Heart right ventricle (tissue), 16 donors: ENCODE measurements at regions not wholly inside any gene's neighbourhood (a gene's known extent, or its start where the extent isn't known, plus 50 kb on each side); places are given as distances from the start of the nearest gene placed in this dataset.

Experiments used
- ATAC-seq, 8 donors: fragments of 200-7000 bp; cut with Tn5 transposase; one replicate each; pipeline ENCODE4 v1.9.1; 2020; ENCODE audit warnings: mild to moderate bottlenecking in 8 of 8, moderate library complexity in 8 of 8, moderate number of reproducible peaks in 1 of 8
- DNase-seq, 2 donors: peaks; one replicate each; pipeline ENCODE4 v3.0.0-alpha.2; 2020
- H3K27ac ChIP-seq, 10 donors: fragments of 200-600 bp; sonication (generic) in 2 of 10; one replicate each; pipeline versions ENCODE4 v1.5.0 to v1.8.0; 2020 to 2022; ENCODE audit warnings: mild to moderate bottlenecking in 3 of 10
- H3K27me3 ChIP-seq, 7 donors: fragments of 200-600 bp; one replicate each; pipeline ENCODE4 v1.8.0; 2021 to 2022; ENCODE audit warnings: mild to moderate bottlenecking in 2 of 7
- H3K36me3 ChIP-seq, 9 donors: fragments of 200-600 bp; sonication (generic) in 1 of 9; one replicate each; pipeline versions ENCODE4 v1.5.0 to v1.8.0; 2020 to 2022; ENCODE audit warnings: mild to moderate bottlenecking in 2 of 9
- H3K4me1 ChIP-seq, 9 donors: fragments of 200-600 bp; sonication (generic) in 1 of 9; one replicate each; pipeline versions ENCODE4 v1.5.0 to v1.8.0; 2020 to 2022; ENCODE audit warnings: mild to moderate bottlenecking in 4 of 9
- H3K4me3 ChIP-seq, 10 donors: fragments of 200-600 bp; sonication (generic) in 2 of 10; one replicate each; pipeline versions ENCODE4 v1.5.0 to v1.8.0; 2020 to 2022; ENCODE audit warnings: mild to moderate bottlenecking in 7 of 10, moderate library complexity in 2 of 10
- H3K9me3 ChIP-seq, 11 donors: fragments of 200-600 bp in 10 of 11; sonication (generic) in 2 of 11; one replicate each; pipeline versions ENCODE4 v1.5.0 to v1.8.0; 2013 to 2022; ENCODE audit warnings: mild to moderate bottlenecking in 2 of 11, control low read depth in 1 of 11, moderate library complexity in 1 of 11
- CTCF ChIP-seq, 9 donors: fragments of 200-600 bp; sonication (generic) in 2 of 9; IDR thresholded peaks; one replicate each; pipeline versions ENCODE4 v1.5.0 to v1.8.0; 2021 to 2022; ENCODE audit warnings: antibody characterized with exemption in 9 of 9, mild to moderate bottlenecking in 5 of 9, moderate library complexity in 1 of 9
- WGBS, 2 donors: extraction: QIAGEN DNeasy Blood & Tissue Kit; methylation state at CpG; one replicate each; pipeline ENCODE4 v1.1.7; 2013; ENCODE audit warnings: inconsistent platforms in 1 of 2; 5-methylcytosine and 5-hydroxymethylcytosine counted together
- intact Hi-C, 10 donors: fragments of 100-400 bp; cut with DNase I; formaldehyde crosslinking; loops; one replicate each; pipeline versions ENCODE4 v1.11.1 to v1.14.2; 2022
- donor health status: Arrhythmogenic right ventricular cardiomyopathy.
- donor health status: ischemic (EF 13 %, LVEDD 7.1; RV severe dilation, severe dysfunction).
- donor health status: healthy with polysubstance abuse.
- donor health status: DM: no; HTN: yes; CAD: no.
- donor health status: DM: no; HTN: no; CAD: no.
- donor health status: ischemic (EF 25% LVEDD 6.9; RV normal size, moderate dysfunction).
- donor health status: ischemic (EF 25% LVEDD 5.7; RV mildly dilated, moderate dysfunction).
- donor health status: healthy.
- donor health status: DM: yes; HTN: yes; CAD: no.
- donor health status: Ischemic cardiomyopathy.
- donor health status: ischemic (EF 35%, LVEDD 5.7; RV mildly dilated, moderate dysfunction).
- donor health status: nonischemic (EF 11% LVEDD 7.7; RV severe dilation, severe dysfunction).
- donor health status: DM: yes; HTN: yes; CAD: no.
- donor health status: PGD.
- donor health status: ischemic (EF 29% LVEDD 5.4; RV normal size, mild dysfunction).
- donor health status: nonischemic (EF 23%, LVEDD 6.1; RV moderate dilation, normal function).

- Histone ChIP-seq H3K36me3 (no peaks in the 10 kb centered on the region), H3K27ac (no peak overlapping the region), H3K9me3 (peaks cover 0 to 2% (median 0%) of the 10 kb centered on the region in 11 donors), H3K4me1 (no peaks in the 10 kb centered on the region), H3K4me3 (no peak overlapping the region), H3K27me3 (no peaks in the 10 kb centered on the region)
- no peak for DNase-seq
- TF ChIP-seq CTCF (IDR thresholded peaks at IDR 0.05) = no peak
- intact Hi-C loops = no loop called here
- no peak for ATAC-seq
- WGBS, 2 donors = 63 to 66% methylated on average over 2 of the region's 2 CpGs
Observed at GRCh38 chr1:195768377-195768776, 839.9 kb downstream of the KCNT2 start.

GRCh38 chr1:195766709-195767108 is 841.5 kb downstream of the KCNT2 start:
- Histone ChIP-seq H3K36me3 (no peaks in the 10 kb centered on the region), H3K4me1 (no peaks in the 10 kb centered on the region), H3K9me3 (peaks cover 0 to 9% (median 0%) of the 10 kb centered on the region in 11 donors), H3K27me3 (no peaks in the 10 kb centered on the region), H3K27ac (no peak overlapping the region), H3K4me3 (no peak overlapping the region)
- ATAC-seq (no peak), DNase-seq (no peak)
- intact Hi-C loops = no loop called here
- TF ChIP-seq CTCF (IDR thresholded peaks at IDR 0.05) = no peak

GRCh38 chr1:195765099-195765498 is 843.1 kb downstream of the KCNT2 start:
- no peak for TF ChIP-seq CTCF (IDR thresholded peaks at IDR 0.05)
- WGBS, 2 donors = 93 to 95% methylated on average over 1 of the region's 1 CpG
- intact Hi-C loops = no loop called here

GRCh38 chr1:195763907-195764374 is 844.3 kb downstream of the KCNT2 start:
- peaks cover 0 to 9% (median 0%) of the 10 kb centered on the region in 11 donors for H3K9me3 ChIP-seq
- no peak overlapping the region for H3K4me3 ChIP-seq
- TF ChIP-seq CTCF (IDR thresholded peaks at IDR 0.05) = no peak
- no peak for ATAC-seq
- H3K27ac ChIP-seq = no peak overlapping the region
- DNase-seq = no peak
- no peaks in the 10 kb centered on the region for H3K36me3 ChIP-seq
- H3K27me3 ChIP-seq = no peaks in the 10 kb centered on the region
- intact Hi-C loops = no loop called here
- no peaks in the 10 kb centered on the region for H3K4me1 ChIP-seq
- WGBS, 2 donors = 60 to 64% methylated on average over 4 of the region's 4 CpGs

More at GRCh38 chr1:195765099-195765498, 843.1 kb downstream of the KCNT2 start:
- Histone ChIP-seq H3K36me3 (no peaks in the 10 kb centered on the region), H3K4me3 (no peak overlapping the region), H3K27ac (no peak overlapping the region), H3K4me1 (no peaks in the 10 kb centered on the region), H3K9me3 (peaks cover 0 to 9% (median 0%) of the 10 kb centered on the region in 11 donors), H3K27me3 (no peaks in the 10 kb centered on the region)
- DNase-seq (no peak), ATAC-seq (no peak)
